HG03095 (cell line): ENCODE measurements at regions not wholly inside any gene's neighbourhood (a gene's known extent, or its start where the extent isn't known, plus 50 kb on each side); places are given as distances from the start of the nearest gene placed in this dataset.

Experiments used
- ATAC-seq: cut with Tn5 transposase; IDR thresholded peaks from one replicate; pipeline ENCODE4 v1.9.1; 2021; ENCODE audit warnings: moderate library complexity; ENCODE audit not compliant: unreplicated experiment

GRCh38 chr10:58932126-58932525 is 244.3 kb upstream of the PHYHIPL start:
- ATAC-seq, result no peak

DNA sequence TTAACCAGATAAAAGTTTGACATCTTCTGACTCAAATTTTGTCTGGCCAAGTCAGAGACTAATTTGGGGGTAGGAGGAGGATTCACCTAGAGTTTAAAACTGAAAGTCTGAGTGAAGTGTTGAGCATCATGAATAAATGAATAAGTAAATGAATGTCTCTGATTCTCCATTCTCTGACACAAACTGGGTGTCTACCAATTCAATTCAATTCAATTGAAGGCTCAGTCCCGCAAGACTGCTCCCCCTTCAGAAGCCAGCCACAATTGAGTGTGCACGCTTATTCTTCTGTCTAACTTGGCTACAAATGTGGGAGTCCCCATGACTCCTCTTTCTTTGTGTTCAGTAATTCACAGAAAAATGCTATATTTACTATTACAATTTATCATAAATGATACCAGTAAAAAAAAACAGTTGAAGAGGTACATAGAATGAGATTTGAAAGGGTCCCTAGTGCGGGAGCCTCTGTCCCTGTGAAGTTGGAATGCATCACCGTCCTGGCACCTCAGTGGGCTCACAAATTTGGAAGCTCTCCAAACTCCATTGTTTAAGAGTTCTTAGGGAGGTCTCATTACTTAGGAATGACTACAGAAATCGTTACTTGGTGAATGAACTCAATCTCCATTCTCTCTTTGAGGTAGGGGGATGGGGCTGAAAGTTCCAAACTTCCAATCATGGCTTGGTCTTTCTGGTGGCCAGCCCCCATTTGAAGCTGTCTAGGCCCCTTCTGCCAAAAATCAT is 243.7 kb upstream of the PHYHIPL start:
- ATAC-seq, result no peak

DNA sequence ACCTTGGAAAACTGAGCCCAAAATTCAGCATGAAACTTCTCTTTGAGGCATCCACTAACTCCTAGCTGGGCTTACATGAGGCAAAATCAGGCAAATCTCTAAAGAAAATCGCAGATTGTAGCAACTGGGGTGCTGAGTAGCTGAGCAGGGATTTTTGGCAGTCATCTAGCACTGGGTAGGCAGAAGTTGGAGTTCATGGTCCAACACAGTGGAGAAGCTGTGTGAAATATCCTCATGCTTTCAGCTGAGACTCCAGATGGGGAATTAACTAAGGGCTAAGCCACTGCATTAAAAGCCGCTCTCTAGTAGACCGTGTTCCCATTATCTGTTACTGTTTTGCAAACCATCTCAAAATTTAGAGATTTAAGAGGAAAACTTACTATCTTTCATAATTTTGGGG is 240.1 kb upstream of the PHYHIPL start:
- no peak for ATAC-seq

DNA sequence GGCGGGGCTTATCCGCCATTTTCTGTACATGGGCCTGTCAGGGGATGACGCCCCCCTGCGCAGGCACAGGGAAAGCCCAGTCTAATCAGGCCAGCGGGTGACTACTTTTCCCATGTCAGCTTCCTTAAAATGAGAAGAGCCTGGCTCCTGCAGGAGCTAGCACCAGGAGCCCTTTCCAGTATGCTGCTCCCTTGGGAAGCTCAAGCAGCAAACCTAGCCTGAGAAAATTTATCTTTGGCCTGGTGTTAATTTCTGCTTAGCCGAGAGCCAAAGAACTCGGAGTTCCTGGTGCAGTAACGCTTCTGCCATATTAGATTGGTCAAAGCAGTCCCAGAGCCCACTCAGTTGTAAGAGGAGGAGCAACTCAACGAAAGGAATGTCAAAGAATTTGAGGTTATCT is 239.0 kb upstream of the PHYHIPL start:
- no peak for ATAC-seq

DNA sequence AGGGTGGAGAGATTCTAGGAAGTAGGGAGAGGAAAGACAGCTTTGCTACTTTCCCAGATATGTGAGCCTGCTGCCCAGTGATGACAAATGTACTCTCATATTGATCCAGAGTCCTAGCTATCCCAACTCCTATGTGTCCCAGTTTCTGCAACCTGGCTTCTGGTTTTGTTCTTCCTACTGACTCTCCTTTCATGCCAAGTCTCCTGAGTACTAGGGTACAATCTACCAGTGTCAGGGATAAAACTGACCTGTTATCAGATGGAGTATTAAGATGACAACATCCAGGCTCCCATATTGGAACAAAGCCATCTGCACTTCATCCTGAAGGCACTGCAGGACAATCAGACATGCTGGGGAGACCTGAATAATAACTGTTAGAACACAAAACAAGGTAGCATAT is 233.7 kb upstream of the PHYHIPL start:
- no peak for ATAC-seq

GRCh38 chr10:58943256-58943890 is 233.1 kb upstream of the PHYHIPL start:
- ATAC-seq, result no peak

DNA sequence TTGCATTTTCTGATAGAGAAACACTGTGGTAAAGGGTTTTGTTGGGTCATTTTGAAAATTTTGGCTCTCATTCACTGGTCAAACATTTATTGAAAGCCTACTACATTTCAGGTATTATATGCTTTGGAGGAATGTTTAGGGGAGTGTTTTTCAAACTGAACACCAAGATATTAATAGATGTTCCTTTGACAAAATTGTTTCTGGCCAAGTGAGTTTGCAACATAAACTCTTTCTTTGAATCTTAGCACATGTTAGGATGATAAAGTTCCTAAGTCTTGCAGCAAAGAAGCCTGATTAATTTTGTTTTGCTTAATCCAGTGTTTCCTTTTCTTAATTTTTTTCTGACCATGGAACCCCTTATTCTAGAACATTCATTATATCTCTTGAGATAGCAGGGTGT is 232.5 kb upstream of the PHYHIPL start:
- ATAC-seq, result no peak

GRCh38 chr10:58948303-58948702 is 228.1 kb upstream of the PHYHIPL start:
- no peak for ATAC-seq

DNA sequence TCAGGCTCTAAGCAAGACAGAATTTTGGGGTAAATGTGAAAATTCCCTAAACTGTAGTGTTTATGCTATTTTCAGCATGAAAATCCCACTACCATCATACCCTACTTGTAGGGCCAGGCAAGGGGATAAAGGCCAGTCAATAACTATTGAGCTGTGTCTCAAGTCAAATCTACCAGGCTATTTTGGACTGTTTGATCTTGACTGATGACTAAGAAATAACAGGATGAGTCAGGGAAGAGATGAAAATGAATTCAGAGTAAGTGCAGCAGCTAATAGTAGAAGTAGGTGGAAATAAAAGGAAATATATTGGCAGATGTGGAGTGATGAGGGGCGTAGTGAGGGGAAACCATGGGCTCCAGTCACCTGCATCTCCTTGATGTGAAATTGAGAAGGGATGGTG is 225.8 kb upstream of the PHYHIPL start:
- no peak for ATAC-seq

DNA sequence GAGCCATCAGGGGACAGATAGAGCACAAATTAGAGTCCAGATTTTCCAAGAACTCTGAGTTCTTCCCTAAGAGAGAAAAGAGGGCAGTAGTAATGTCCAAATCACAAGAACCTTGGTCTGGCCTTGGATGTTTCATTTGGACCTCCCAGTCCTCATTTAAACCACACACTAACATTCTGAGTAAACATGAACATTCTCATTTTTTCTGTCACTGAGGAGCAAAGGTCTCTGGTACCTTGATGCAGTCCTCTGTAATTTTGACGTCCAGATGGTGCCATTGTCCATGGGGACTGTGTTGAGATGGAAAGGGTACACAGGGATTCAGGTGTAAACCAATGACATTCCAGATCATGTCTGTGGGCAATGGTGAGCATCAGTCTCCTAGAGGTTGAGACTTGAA is 225.4 kb upstream of the PHYHIPL start:
- ATAC-seq, result no peak

- no peak for ATAC-seq
These were observed 224.7 kb upstream of the PHYHIPL start for GRCh38 chr10:58951746-58952145.

DNA sequence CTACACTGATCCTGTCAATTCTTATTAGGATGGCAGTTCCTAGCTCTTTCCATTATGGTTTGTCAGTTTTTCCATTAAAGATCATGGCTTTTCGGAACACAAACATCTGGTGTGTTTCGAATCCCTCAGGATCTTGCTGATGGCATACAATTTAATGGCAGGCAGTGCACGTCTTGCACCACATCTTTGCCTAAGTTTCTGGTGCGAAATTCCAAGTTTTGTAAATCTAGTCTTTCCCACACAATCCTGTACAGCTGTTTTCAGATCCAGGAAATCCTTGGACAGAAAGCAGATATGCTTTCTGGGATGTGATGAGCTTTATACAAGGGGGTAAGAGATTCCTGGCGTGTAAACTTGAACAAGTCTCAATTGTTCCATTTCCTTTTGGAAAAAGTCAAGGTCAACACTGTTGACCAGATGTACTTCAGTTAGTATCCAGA is 224.3 kb upstream of the PHYHIPL start:
- ATAC-seq, result no peak

GRCh38 chr10:58952747-58953466 is 223.5 kb upstream of the PHYHIPL start:
- peak; percentile 68 for ATAC-seq

GRCh38 chr10:58954178-58954577 is 222.3 kb upstream of the PHYHIPL start:
- ATAC-seq, result no peak

GRCh38 chr10:58955615-58956014 is 220.8 kb upstream of the PHYHIPL start:
- ATAC-seq, result no peak

GRCh38 chr10:58956926-58957325 is 219.5 kb upstream of the PHYHIPL start:
- ATAC-seq, result no peak

DNA sequence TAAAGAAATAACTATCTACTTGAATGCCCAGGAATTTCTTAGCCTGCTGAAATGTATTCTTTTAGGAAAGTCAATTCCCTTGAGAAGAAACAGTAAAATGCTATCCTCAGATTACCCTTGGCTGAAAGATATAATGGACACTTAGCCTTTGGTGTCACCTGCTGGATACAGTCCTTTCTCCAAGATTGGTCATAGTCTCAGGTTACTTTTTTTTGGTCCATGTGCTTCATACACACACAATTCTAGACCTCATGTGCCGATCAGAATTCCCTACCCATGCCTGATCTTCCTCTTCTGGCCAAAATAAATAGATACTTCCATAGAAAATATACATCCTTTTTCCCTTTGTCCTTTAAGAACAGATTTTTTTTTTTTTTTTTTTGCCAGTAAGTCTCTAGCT is 218.9 kb upstream of the PHYHIPL start:
- ATAC-seq, result no peak

GRCh38 chr10:58963101-58963534 is 213.3 kb upstream of the PHYHIPL start:
- ATAC-seq, result no peak

DNA sequence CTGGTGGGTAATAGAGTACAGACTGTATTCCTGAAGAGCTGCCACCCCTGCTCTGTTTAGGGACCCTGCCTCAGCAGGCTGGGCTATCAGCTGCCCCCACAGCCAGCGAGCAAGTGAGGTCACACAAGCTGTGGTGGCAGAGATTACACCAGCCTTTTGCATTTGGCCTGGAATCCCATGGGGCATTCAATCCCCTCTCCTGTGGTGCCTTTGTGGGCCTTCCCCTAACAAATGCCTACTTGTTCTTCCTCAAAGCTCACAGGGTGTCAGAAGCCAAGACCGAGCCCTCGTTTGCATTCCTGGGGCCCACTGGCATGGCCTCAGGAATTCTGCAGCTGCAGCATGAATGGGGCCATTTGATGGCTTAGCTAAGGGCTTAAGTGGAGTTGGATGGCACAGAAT is 212.7 kb upstream of the PHYHIPL start:
- ATAC-seq, result no peak

DNA sequence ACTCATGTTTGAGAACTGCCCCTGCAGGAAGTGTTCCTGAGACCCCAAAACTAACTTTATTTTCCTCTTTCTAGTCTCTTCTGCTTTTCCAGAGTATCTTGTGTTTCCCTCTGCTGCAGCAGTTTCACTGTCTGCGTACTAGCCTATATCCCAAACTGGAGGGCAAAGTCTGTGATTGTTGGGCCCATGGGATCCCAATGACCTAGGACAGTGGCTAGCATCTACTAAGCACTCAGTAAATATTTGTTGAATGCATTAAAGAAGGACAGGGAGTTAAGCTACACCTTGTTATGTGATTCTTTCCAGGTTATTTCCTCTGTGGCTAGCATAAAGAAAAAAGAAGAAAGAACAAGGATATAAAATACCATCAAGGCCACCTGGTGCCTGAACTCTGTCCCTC is 210.6 kb upstream of the PHYHIPL start:
- no peak for ATAC-seq

DNA sequence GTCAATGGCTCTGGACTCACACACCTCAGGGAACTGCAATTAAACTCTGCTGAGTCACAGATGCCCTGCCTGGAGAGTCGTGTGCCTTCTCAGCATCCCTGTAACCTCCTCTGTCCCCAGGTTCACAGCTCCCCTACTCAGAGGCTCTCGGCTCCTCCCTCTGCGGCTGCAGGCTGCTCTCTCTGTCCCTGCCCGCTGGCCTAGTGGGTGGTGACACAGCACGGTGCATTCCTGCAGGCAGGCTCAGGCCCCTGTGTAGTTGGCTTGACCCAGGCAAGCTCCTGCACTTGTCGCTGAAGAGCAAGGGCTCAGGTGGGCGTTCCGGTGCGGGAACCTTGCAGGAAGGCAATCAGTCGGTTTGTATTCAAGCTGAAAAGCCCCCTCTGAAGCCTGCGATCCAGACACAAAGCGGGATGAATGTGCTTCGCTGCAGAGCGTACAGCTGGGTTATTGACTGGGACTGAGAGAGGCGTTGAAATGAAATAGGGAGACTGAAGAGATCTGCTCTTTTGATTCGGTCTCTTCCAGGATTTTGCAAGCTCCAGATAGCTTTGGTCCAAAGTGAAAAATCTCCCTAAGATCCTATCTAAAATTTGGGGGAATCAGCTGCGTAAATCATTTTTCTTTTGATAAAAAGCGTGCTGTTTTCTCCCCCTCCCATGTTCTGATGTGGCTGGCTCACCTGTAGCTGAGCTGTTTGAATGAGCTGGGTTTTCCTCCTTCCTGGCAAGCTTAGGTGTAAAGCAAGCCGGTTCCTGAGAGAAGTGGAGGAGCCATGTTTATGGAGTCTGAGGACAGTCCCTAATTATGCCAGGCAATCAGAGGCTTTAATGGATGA is 208.7 kb upstream of the PHYHIPL start:
- ATAC-seq, result no peak
